ENCODE measurements at regions not wholly inside any gene's neighbourhood (a gene's known extent, or its start where the extent isn't known, plus 50 kb on each side); places are given as distances from the start of the nearest gene placed in this dataset.
"Not testable (repeated sequence)": the region's sequence is repeated elsewhere in the genome, so short reads cannot be mapped to it uniquely, and the experiment has no call there.

DNA sequence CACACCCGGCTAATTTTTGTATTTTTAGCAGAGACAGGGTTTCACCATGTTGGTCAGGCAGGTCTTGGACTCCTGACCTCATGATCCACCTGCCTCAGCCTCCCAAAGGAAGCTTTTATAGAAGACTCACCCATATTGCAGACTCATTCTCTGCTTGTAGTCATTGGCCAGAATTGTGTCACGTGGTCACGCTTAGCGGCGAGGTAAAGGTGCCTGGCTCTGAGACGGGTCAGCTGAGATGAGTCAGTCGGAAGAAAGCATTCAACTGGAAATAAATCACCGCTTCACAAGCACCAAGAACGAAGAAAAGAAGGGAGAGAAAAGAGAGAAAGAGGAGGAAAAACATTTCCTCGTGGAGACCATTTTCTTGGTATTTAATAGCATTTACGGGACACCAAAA is 218.8 kb upstream of the NOCT start:
- TF ChIP-seq, protein P1, sequence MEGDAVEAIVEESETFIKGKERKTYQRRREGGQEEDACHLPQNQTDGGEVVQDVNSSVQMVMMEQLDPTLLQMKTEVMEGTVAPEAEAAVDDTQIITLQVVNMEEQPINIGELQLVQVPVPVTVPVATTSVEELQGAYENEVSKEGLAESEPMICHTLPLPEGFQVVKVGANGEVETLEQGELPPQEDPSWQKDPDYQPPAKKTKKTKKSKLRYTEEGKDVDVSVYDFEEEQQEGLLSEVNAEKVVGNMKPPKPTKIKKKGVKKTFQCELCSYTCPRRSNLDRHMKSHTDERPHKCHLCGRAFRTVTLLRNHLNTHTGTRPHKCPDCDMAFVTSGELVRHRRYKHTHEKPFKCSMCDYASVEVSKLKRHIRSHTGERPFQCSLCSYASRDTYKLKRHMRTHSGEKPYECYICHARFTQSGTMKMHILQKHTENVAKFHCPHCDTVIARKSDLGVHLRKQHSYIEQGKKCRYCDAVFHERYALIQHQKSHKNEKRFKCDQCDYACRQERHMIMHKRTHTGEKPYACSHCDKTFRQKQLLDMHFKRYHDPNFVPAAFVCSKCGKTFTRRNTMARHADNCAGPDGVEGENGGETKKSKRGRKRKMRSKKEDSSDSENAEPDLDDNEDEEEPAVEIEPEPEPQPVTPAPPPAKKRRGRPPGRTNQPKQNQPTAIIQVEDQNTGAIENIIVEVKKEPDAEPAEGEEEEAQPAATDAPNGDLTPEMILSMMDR (IDR thresholded peaks at IDR 0.05): no peak
- no peaks in the 10 kb centered on the region for H3K4me1 ChIP-seq
- H3K27ac ChIP-seq: no peak overlapping the region
- H3K27me3 ChIP-seq: no peaks in the 10 kb centered on the region
- no peak overlapping the region for H3K4me3 ChIP-seq
- ATAC-seq (no peak), DNase-seq (no peak)
- no peaks in the 10 kb centered on the region for H3K9me3 ChIP-seq
- H3K36me3 ChIP-seq: no peaks in the 10 kb centered on the region
- intact Hi-C loops (cut with DNase I): no loop called here

- H3K27ac ChIP-seq: no peak overlapping the region
- H3K36me3 ChIP-seq: no peaks in the 10 kb centered on the region
- no peaks in the 10 kb centered on the region for H3K4me1 ChIP-seq
- no peak for ATAC-seq
- H3K27me3 ChIP-seq: no peaks in the 10 kb centered on the region
- DNase-seq: no peak
- no peak overlapping the region for H3K4me3 ChIP-seq
- H3K9me3 ChIP-seq: no peaks in the 10 kb centered on the region
- intact Hi-C loops (cut with DNase I): no loop called here
- TF ChIP-seq, protein P1 (IDR thresholded peaks at IDR 0.05): no peak
These were observed 224.8 kb upstream of the NOCT start for GRCh38 chr4:138790706-138791340.

GRCh38 chr4:138789796-138790195 is 225.8 kb upstream of the NOCT start:
- H3K27ac ChIP-seq: no peak overlapping the region
- H3K4me3 ChIP-seq: no peak overlapping the region
- H3K36me3 ChIP-seq: no peaks in the 10 kb centered on the region
- H3K27me3 ChIP-seq: no peaks in the 10 kb centered on the region
- no peak for ATAC-seq
- TF ChIP-seq, protein P1 (IDR thresholded peaks at IDR 0.05): no peak
- H3K9me3 ChIP-seq: no peaks in the 10 kb centered on the region
- intact Hi-C loops (cut with DNase I): no loop called here
- DNase-seq: no peak
- no peaks in the 10 kb centered on the region for H3K4me1 ChIP-seq

DNA sequence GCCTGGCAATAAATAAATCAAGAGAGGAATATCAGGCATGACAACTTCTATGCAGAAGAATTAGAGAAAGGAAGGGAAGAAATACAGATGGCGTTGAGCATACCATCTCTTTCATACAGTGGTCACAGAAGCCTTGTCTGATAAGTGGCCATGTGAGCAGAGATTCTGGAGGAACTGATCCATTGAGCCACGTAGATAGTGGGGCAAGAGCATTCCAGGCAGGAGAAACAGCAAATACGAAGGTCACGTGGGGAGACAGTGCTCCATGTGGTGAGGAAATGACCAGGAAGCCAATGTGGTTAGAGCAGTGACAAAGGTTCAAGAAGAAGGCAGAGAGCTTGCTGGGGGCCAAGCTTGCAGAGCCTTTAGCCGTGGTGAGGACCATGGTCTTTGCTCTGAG is 226.7 kb upstream of the NOCT start:
- intact Hi-C loops (cut with DNase I): no loop called here
- no peak overlapping the region for H3K4me3 ChIP-seq
- TF ChIP-seq, protein P1 (IDR thresholded peaks at IDR 0.05): no peak
- no peaks in the 10 kb centered on the region for H3K27me3 ChIP-seq
- no peaks in the 10 kb centered on the region for H3K9me3 ChIP-seq
- ATAC-seq (no peak), DNase-seq (no peak)
- no peak overlapping the region for H3K27ac ChIP-seq
- H3K36me3 ChIP-seq: no peaks in the 10 kb centered on the region
- H3K4me1 ChIP-seq: no peaks in the 10 kb centered on the region

DNA sequence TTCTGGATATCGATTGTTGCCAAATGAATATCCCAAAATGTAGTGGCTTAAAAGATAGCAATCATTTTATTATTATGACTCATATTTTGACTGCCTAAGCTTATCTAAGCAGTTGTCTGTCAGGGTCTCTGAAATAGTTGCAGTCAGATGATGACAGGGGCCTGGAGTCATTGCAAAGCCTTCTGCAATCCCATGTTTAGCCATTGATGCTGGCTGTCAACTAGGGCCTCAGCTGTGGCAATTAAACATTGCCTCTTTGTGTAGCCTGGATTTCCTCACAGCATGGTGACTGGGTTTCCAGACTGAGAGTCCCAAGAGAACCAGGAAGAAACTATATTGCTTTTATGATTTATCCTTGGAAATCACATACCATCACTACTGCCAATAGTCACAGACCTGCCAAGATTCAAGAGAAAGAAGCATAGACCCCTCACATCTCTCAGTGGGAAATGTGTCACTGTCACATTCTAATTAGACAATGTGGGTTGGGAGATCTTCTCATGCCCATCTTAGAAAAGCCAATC is 227.3 kb upstream of the NOCT start:
- ATAC-seq (no peak), DNase-seq (no peak)
- Histone ChIP-seq H3K27ac (no peak overlapping the region), H3K4me3 (no peak overlapping the region), H3K4me1 (no peaks in the 10 kb centered on the region), H3K27me3 (no peaks in the 10 kb centered on the region), H3K9me3 (no peaks in the 10 kb centered on the region), H3K36me3 (no peaks in the 10 kb centered on the region)
- TF ChIP-seq, protein P1 (IDR thresholded peaks at IDR 0.05): no peak
- intact Hi-C loops (cut with DNase I): no loop called here

GRCh38 chr4:138779761-138780160 is 235.8 kb upstream of the NOCT start:
- intact Hi-C loops (cut with DNase I); H3K36me3 ChIP-seq; H3K27me3 ChIP-seq; ATAC-seq; H3K4me1 ChIP-seq; H3K9me3 ChIP-seq; H3K27ac ChIP-seq; DNase-seq; H3K4me3 ChIP-seq: not testable (repeated sequence)

Measured in left lung (tissue), 4 donors.